ENCODE measurements at regions not wholly inside any gene's neighbourhood (a gene's known extent, or its start where the extent isn't known, plus 50 kb on each side); places are given as distances from the start of the nearest gene placed in this dataset.

DNA sequence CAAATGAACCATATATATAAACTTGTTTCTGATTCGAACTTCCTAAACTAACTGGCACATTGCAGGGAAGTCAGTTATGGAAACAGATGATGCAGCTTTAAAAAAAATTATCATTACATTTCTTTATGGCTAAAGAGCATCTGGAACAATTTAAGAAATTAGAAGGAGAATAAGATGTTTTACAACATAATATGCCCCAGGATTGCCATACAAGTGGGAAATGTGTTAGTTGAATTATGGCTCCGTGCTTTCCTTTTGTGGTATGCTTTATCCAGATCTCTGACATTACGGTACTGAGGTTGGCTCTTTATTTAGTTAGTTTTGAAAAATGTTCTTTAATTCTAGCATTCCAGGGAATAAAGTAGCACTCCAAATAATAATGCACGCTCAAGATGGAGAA, 343.0 kb upstream of the ZFP64 start:
- CTCF ChIA-PET, result no interaction called here
- no peak for TF ChIP-seq CTCF (IDR thresholded peaks at IDR 0.05; ENCODE audit: low read depth, low read length)

GRCh38 chr20:52533401-52533800, 341.8 kb upstream of the ZFP64 start:
- ChIA-PET CTCF (no interaction called here), POLR2A (no interaction called here)
- no peak for DNase-seq (ENCODE audit: low read depth, low spot score)
- no peak for TF ChIP-seq CTCF (IDR thresholded peaks at IDR 0.05; ENCODE audit: low read depth, low read length)
- no peaks in the 10 kb centered on the region for H3K27me3 ChIP-seq (ENCODE audit: control insufficient read depth, insufficient read depth, low read length)
- no peaks in the 10 kb centered on the region for H3K9me3 ChIP-seq (ENCODE audit: control insufficient read depth, insufficient read depth, low read length)
- H3K27ac ChIP-seq (ENCODE audit: low read depth, low read length), result no peak overlapping the region
- no peak overlapping the region for H3K4me3 ChIP-seq (ENCODE audit: low read depth, low read length)

More for the DNA sequence above, 343.0 kb upstream of the ZFP64 start:
- no peak for DNase-seq (ENCODE audit: low read depth, low spot score)
- POLR2A ChIA-PET, result no interaction called here
- Histone ChIP-seq H3K27ac (ENCODE audit: low read depth, low read length) (no peak overlapping the region), H3K9me3 (ENCODE audit: control insufficient read depth, insufficient read depth, low read length) (no peaks in the 10 kb centered on the region), H3K27me3 (ENCODE audit: control insufficient read depth, insufficient read depth, low read length) (no peaks in the 10 kb centered on the region), H3K4me3 (ENCODE audit: low read depth, low read length) (no peak overlapping the region)

DNA sequence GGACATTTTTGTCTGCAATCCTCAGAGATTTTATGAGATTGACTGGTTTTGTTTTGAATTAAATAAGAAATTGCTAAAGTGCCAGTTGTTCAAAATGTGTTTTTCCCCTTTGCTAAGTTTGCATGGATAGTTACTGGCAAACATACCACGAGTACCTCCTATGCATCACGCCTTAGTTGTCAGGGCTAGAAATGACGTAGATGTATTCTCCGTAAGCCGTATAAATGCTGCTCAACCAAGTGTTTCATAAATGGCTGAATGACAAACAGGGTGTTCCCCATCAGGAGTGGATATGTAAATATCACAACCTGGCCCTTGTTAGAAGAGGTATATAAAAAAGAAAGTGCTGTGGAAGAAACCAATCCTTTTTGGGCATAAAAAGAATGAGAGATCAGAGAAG, 341.1 kb upstream of the ZFP64 start:
- no peak for TF ChIP-seq CTCF (IDR thresholded peaks at IDR 0.05; ENCODE audit: low read depth, low read length)
- Histone ChIP-seq H3K27me3 (ENCODE audit: control insufficient read depth, insufficient read depth, low read length) (no peaks in the 10 kb centered on the region), H3K9me3 (ENCODE audit: control insufficient read depth, insufficient read depth, low read length) (no peaks in the 10 kb centered on the region), H3K27ac (ENCODE audit: low read depth, low read length) (no peak overlapping the region), H3K4me3 (ENCODE audit: low read depth, low read length) (no peak overlapping the region)
- ChIA-PET POLR2A (no interaction called here), CTCF (no interaction called here)
- no peak for DNase-seq (ENCODE audit: low read depth, low spot score)

- Histone ChIP-seq H3K27me3 (ENCODE audit: control insufficient read depth, insufficient read depth, low read length) (no peaks in the 10 kb centered on the region), H3K4me3 (ENCODE audit: low read depth, low read length) (no peak overlapping the region), H3K27ac (ENCODE audit: low read depth, low read length) (no peak overlapping the region), H3K9me3 (ENCODE audit: control insufficient read depth, insufficient read depth, low read length) (no peaks in the 10 kb centered on the region)
- CTCF ChIA-PET, result no interaction called here
- no peak for DNase-seq (ENCODE audit: low read depth, low spot score)
- no peak for TF ChIP-seq CTCF (IDR thresholded peaks at IDR 0.05; ENCODE audit: low read depth, low read length)
- POLR2A ChIA-PET, result interaction anchor here (1.9 kb wide), 1 partner anchor 40 kb away, joined by 8 read pairs; no protein-coding TSS in a partner anchor
Observed at GRCh38 chr20:52530571-52530970, 339.0 kb upstream of the ZFP64 start.

GRCh38 chr20:52529826-52530225, 338.2 kb upstream of the ZFP64 start:
- no peak overlapping the region for H3K4me3 ChIP-seq (ENCODE audit: low read depth, low read length)
- no peak for TF ChIP-seq CTCF (IDR thresholded peaks at IDR 0.05; ENCODE audit: low read depth, low read length)
- DNase-seq (ENCODE audit: low read depth, low spot score), result peak; percentile 65
- POLR2A ChIA-PET, result interaction anchor here (0.8 to 1.9 kb wide), 4 partner anchors 36 to 45 kb away, joined by 3 to 8 read pairs (median 4); no protein-coding TSS in a partner anchor
- no peaks in the 10 kb centered on the region for H3K9me3 ChIP-seq (ENCODE audit: control insufficient read depth, insufficient read depth, low read length)
- no peaks in the 10 kb centered on the region for H3K27me3 ChIP-seq (ENCODE audit: control insufficient read depth, insufficient read depth, low read length)
- CTCF ChIA-PET, result no interaction called here
- H3K27ac ChIP-seq (ENCODE audit: low read depth, low read length), result no peak overlapping the region

All from AG04450 (cell line).